Subcutaneous abdominal adipose tissue (tissue), 5 donors: ENCODE measurements at regions not wholly inside any gene's neighbourhood (a gene's known extent, or its start where the extent isn't known, plus 50 kb on each side); places are given as distances from the start of the nearest gene placed in this dataset.

ENCODE experiments used
- H3K27ac ChIP-seq: one replicate; pipeline ENCODE4 v1.7.0; 2013; ENCODE audit warnings: low read depth, mild to moderate bottlenecking, inconsistent platforms, low read length, moderate library complexity
- H3K27me3 ChIP-seq, 5 donors: one replicate each; pipeline ENCODE4 v1.7.0; 2013; ENCODE audit warnings: low read length in 5 of 5, inconsistent platforms in 1 of 5; ENCODE audit not compliant: control insufficient read depth in 5 of 5, insufficient read depth in 4 of 5
- H3K36me3 ChIP-seq, 5 donors: one replicate each; pipeline ENCODE4 v1.7.0; 2013; ENCODE audit warnings: low read length in 5 of 5; ENCODE audit not compliant: control insufficient read depth in 5 of 5, insufficient read depth in 5 of 5
- H3K4me1 ChIP-seq, 5 donors: one replicate each; pipeline ENCODE4 v1.7.0; 2013; ENCODE audit warnings: low read length in 5 of 5, mild to moderate bottlenecking in 3 of 5, moderate library complexity in 1 of 5; ENCODE audit not compliant: control insufficient read depth in 5 of 5, insufficient read depth in 5 of 5
- H3K4me3 ChIP-seq, 5 donors: one replicate each; pipeline ENCODE4 v1.7.0; 2013; ENCODE audit warnings: low read length in 5 of 5, low read depth in 1 of 5
- H3K9ac ChIP-seq, 5 donors: one replicate each; pipeline ENCODE4 v1.7.0; 2013; ENCODE audit warnings: low read length in 5 of 5, mild to moderate bottlenecking in 4 of 5, moderate library complexity in 3 of 5
- H3K9me3 ChIP-seq, 5 donors: one replicate each; pipeline ENCODE4 v1.7.0; 2013; ENCODE audit warnings: low read length in 5 of 5; ENCODE audit not compliant: control insufficient read depth in 5 of 5
- donor health status: healthy.
- donor health status: healthy.
- donor health status: healthy.
- donor health status: healthy.
- donor health status: healthy.

DNA sequence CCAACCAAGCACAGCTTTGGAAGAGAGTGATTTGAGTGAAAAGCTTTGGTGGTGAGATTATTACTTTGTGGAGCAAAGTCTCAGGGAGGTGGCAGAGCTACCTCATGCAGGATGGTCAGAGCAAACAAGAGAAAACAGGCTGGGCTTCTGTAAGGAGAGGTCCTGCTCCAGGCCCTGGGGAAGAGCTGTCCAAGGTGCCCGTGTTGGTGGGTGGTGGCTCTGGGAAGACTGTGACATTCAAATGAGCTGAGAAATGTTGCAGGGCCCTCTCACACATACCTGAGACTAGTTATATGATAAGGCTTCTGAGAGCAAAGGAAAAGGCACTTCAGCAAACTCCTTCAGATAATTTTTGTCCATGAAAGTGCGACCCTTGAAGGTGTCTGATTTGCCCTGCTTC, 205.5 kb upstream of the SOX21 start:
- Histone ChIP-seq H3K4me3 (no peak overlapping the region), H3K9me3 (peaks cover 0 to 3% (median 0%) of the 10 kb centered on the region in 5 donors), H3K36me3 (no peaks in the 10 kb centered on the region), H3K9ac (no peak overlapping the region), H3K27ac (no peak overlapping the region), H3K4me1 (no peaks in the 10 kb centered on the region), H3K27me3 (peaks cover 0 to 5% (median 3%) of the 10 kb centered on the region in 5 donors)

DNA sequence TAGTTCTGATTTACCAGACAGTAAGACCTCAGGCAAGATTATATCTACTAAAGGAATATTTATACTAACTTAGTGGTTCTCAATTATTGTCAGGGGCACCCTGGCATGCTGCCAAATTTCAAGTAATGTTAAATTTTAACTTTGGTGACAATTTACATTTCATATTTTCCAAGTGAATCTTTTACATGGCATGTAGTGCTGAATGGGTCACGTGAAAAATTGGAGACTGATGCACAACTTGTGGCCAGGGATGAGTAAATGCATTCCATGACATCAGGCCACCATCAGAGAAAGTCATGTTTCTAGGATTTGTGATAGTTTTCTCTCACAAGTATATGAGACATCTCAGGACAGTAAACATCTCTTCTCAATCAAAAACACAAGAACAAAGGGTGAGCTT, 202.6 kb upstream of the SOX21 start:
- Histone ChIP-seq H3K4me1 (no peaks in the 10 kb centered on the region), H3K9me3 (peaks cover 0 to 3% (median 0%) of the 10 kb centered on the region in 5 donors), H3K4me3 (no peak overlapping the region), H3K9ac (no peak overlapping the region), H3K27me3 (peaks cover 0 to 2% (median 0%) of the 10 kb centered on the region in 5 donors), H3K36me3 (no peaks in the 10 kb centered on the region), H3K27ac (no peak overlapping the region)

GRCh38 chr13:94906605-94907004, 194.3 kb upstream of the SOX21 start:
- Histone ChIP-seq H3K36me3 (no peaks in the 10 kb centered on the region), H3K4me3 (no peak overlapping the region), H3K9ac (no peak overlapping the region), H3K4me1 (no peaks in the 10 kb centered on the region), H3K9me3 (no peaks in the 10 kb centered on the region), H3K27ac (no peak overlapping the region), H3K27me3 (peaks cover 0 to 3% (median 0%) of the 10 kb centered on the region in 5 donors)

GRCh38 chr13:94902722-94903407, 190.5 kb upstream of the SOX21 start:
- Histone ChIP-seq H3K4me1 (no peaks in the 10 kb centered on the region), H3K27me3 (no peaks in the 10 kb centered on the region), H3K36me3 (no peaks in the 10 kb centered on the region), H3K4me3 (no peak overlapping the region), H3K27ac (no peak overlapping the region), H3K9ac (no peak overlapping the region), H3K9me3 (no peaks in the 10 kb centered on the region)

DNA sequence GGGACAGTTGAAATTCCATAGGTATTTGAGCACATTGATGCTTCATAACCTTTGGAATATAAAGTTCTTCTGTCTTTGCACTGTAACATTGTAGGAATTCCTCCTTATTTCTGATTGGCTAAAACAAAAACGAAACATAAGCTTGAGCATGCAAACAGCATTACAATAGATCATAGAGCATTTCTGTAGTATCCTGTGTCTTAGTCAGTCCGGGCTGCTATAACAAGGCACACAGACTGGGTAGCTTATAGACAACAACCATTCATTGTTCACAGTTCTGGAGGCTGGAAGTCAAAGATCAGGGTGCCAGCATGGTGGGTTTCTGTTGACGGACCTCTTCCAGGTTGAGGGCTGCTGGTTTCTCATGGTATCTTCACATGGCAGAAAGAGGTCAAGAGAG, 188.7 kb upstream of the SOX21 start:
- H3K9me3 ChIP-seq = no peaks in the 10 kb centered on the region
- no peaks in the 10 kb centered on the region for H3K27me3 ChIP-seq
- no peak overlapping the region for H3K4me3 ChIP-seq
- H3K4me1 ChIP-seq = no peaks in the 10 kb centered on the region
- H3K36me3 ChIP-seq = no peaks in the 10 kb centered on the region
- H3K27ac ChIP-seq = no peak overlapping the region
- H3K9ac ChIP-seq = no peak overlapping the region

DNA sequence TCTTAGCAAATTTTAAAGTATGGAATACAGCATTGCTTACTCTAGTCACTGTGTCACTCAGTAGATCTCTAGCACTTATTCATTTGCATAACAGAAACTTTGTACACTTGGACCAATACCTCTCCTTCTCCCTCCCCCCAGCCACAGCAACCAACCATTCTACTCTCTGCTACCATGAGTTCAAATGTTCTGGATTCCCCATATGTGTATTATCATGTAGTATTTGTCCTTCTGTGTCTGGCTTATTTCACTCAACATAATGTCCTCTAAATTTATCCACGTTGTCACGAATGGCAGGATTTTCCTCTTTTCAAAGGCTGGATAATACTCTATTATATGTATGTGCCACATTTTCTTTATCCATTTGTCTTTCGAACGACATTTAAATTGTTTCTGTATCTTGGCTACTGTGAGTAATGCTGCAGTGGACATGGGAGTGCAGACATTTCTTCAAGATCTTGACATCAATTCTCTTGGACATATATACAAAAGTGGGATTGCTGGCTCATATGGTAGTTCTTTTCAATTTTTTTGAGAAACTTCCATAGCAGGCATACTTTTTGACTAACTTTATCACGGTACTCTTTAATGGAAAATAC, 184.5 kb upstream of the SOX21 start:
- no peaks in the 10 kb centered on the region for H3K9me3 ChIP-seq
- H3K36me3 ChIP-seq = no peaks in the 10 kb centered on the region
- no peaks in the 10 kb centered on the region for H3K27me3 ChIP-seq

GRCh38 chr13:94896238-94896637, 183.9 kb upstream of the SOX21 start:
- Histone ChIP-seq H3K27ac (no peak overlapping the region), H3K9ac (no peak overlapping the region), H3K4me3 (no peak overlapping the region), H3K9me3 (no peaks in the 10 kb centered on the region), H3K36me3 (no peaks in the 10 kb centered on the region), H3K27me3 (peaks cover 0 to 3% (median 0%) of the 10 kb centered on the region in 5 donors), H3K4me1 (no peaks in the 10 kb centered on the region)

More for the DNA sequence above, 184.5 kb upstream of the SOX21 start:
- Histone ChIP-seq H3K9ac (no peak overlapping the region), H3K27ac (no peak overlapping the region), H3K4me3 (no peak overlapping the region), H3K4me1 (no peaks in the 10 kb centered on the region)

DNA sequence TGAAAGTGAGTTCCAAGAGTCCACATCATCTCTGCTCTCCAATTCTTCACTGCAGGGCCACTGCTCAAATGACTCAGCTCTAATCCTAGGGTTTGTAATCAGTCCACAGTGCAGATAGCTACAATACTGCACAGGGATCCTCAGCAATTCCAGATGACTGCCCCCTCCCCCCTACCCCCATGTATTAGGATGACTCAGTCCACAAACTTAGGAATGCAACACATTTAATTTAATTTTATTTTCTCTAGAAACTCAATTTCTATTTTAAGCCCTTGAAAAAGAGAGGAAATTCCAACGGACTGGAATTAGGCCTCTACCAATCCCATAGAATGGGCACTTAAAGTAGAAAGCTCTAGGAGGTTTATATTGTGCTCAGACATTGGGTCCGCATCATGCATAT, 173.8 kb upstream of the SOX21 start:
- peaks cover 0 to 3% (median 0%) of the 10 kb centered on the region in 5 donors for H3K9me3 ChIP-seq
- H3K27me3 ChIP-seq = no peaks in the 10 kb centered on the region
- H3K27ac ChIP-seq = no peak overlapping the region
- H3K4me1 ChIP-seq = no peaks in the 10 kb centered on the region
- no peak overlapping the region for H3K9ac ChIP-seq
- no peak overlapping the region for H3K4me3 ChIP-seq
- H3K36me3 ChIP-seq = no peaks in the 10 kb centered on the region

DNA sequence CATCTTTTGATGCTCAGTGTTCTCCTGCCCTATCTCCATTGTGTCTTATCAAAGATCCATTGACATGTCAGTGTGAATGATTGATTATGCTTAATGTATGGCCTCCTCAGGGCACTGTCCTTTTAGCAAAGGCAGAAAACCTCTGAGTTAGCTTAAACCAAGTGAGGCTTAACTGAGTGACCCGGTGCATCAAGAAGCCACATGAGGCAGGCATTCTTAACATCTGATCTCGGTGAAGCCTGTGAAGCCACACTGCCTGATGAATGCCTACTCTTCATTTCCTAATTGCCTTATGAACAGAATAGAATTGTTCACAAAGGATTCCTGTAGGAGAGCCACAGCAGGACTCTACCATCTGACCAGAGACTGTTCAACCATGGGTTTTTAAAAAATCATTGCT, 168.1 kb upstream of the SOX21 start:
- Histone ChIP-seq H3K4me3 (no peak overlapping the region), H3K36me3 (no peaks in the 10 kb centered on the region), H3K9ac (no peak overlapping the region), H3K9me3 (peaks cover 0 to 5% (median 3%) of the 10 kb centered on the region in 5 donors), H3K27ac (no peak overlapping the region), H3K27me3 (no peaks in the 10 kb centered on the region), H3K4me1 (no peaks in the 10 kb centered on the region)

- H3K27me3 ChIP-seq = no peaks in the 10 kb centered on the region
- H3K4me3 ChIP-seq = no peak overlapping the region
- H3K36me3 ChIP-seq = no peaks in the 10 kb centered on the region
- H3K27ac ChIP-seq = no peak overlapping the region
- H3K4me1 ChIP-seq = no peaks in the 10 kb centered on the region
- H3K9ac ChIP-seq = no peak overlapping the region
- peaks cover 0 to 5% (median 3%) of the 10 kb centered on the region in 5 donors for H3K9me3 ChIP-seq
Measured at GRCh38 chr13:94878602-94879165, 166.3 kb upstream of the SOX21 start.
